IMR-90 (cell line): ENCODE measurements at regions not wholly inside any gene's neighbourhood (a gene's known extent, or its start where the extent isn't known, plus 50 kb on each side); places are given as distances from the start of the nearest gene placed in this dataset.

Experiments
- CEBPB ChIP-seq: IDR thresholded peaks from 2 replicates; pipeline ENCODE4 v1.6.1; 2012; ENCODE audit warnings: low read depth, low read length, improper control_type of control experiment
- CHD1 ChIP-seq: IDR thresholded peaks from 2 replicates; pipeline ENCODE4 v1.6.1; 2012; ENCODE audit warnings: low read depth, low read length, improper control_type of control experiment
- CTCF ChIP-seq: conservative IDR thresholded peaks from 2 replicates; pipeline ENCODE4 v1.5.1; 2012; ENCODE audit warnings: mild to moderate bottlenecking, low read depth, low read length, improper control_type of control experiment
- ELK1 ChIP-seq: fragments of 150-350 bp; IDR thresholded peaks from 2 replicates; pipeline ENCODE4 v1.6.1; 2016; ENCODE audit warnings: low read depth, mild to moderate bottlenecking, low read length, moderate library complexity, borderline replicate concordance
- FOS ChIP-seq: fragments of 150-350 bp; IDR thresholded peaks from 2 replicates; pipeline ENCODE4 v1.6.1; 2016; ENCODE audit warnings: low read depth, low read length
- MAFK ChIP-seq: IDR thresholded peaks from 2 replicates; pipeline ENCODE4 v1.6.1; 2012; ENCODE audit warnings: low read depth, low read length, improper control_type of control experiment
- MXI1 ChIP-seq: IDR thresholded peaks from 2 replicates; pipeline ENCODE4 v1.6.1; 2012; ENCODE audit warnings: low read depth, mild to moderate bottlenecking, low read length, moderate library complexity, borderline replicate concordance
- NFE2L2 ChIP-seq: fragments of 150-350 bp; IDR thresholded peaks from 2 replicates; pipeline ENCODE4 v1.6.1; 2016; ENCODE audit warnings: low read depth, mild to moderate bottlenecking, low read length
- POLR2A ChIP-seq: IDR thresholded peaks from 2 replicates; pipeline ENCODE4 v1.6.1; 2012; ENCODE audit warnings: mild to moderate bottlenecking, low read depth, low read length
- RFX5 ChIP-seq: IDR thresholded peaks from 2 replicates; pipeline ENCODE4 v1.8.0; 2012; ENCODE audit warnings: low read depth, mild to moderate bottlenecking, low read length, moderate library complexity
- SMC3 ChIP-seq: fragments of 150-350 bp; IDR thresholded peaks from 2 replicates; pipeline ENCODE4 v1.6.1; 2016; ENCODE audit warnings: low read depth, mild to moderate bottlenecking, antibody characterized with exemption, low read length, moderate library complexity
- USF2 ChIP-seq: fragments of 150-350 bp; IDR thresholded peaks from 2 replicates; pipeline ENCODE4 v1.6.1; 2017; ENCODE audit warnings: mild to moderate bottlenecking, antibody characterized with exemption, low read length, low read depth

- TF ChIP-seq RFX5, result no peak
- TF ChIP-seq CEBPB, result no peak
- TF ChIP-seq CTCF, result no peak
- no peak for TF ChIP-seq POLR2A
- no peak for TF ChIP-seq NFE2L2
- no peak for TF ChIP-seq CHD1
- no peak for TF ChIP-seq SMC3
- no peak for TF ChIP-seq USF2
- TF ChIP-seq MAFK, result no peak
- TF ChIP-seq FOS, result no peak
- no peak for TF ChIP-seq MXI1
- no peak for TF ChIP-seq ELK1
These were observed 396.2 kb downstream of the HTR7 start for GRCh38 chr10:90461437-90462155.
